HG02970 (cell line): ENCODE measurements at regions not wholly inside any gene's neighbourhood (a gene's known extent, or its start where the extent isn't known, plus 50 kb on each side); places are given as distances from the start of the nearest gene placed in this dataset.

Source experiments
- ATAC-seq: cut with Tn5 transposase; IDR thresholded peaks from one replicate; pipeline ENCODE4 v1.9.1; 2021; ENCODE audit warnings: mild to moderate bottlenecking, moderate library complexity, moderate number of reproducible peaks; ENCODE audit not compliant: unreplicated experiment, low FRiP score

- ATAC-seq: no peak
Measured at GRCh38 chr17:77907497-77908461, 50.7 kb upstream of the TNRC6C start.

GRCh38 chr17:77908501-77908900, 50.0 kb upstream of the TNRC6C start:
- no peak for ATAC-seq
